ENCODE measurements at regions not wholly inside any gene's neighbourhood (a gene's known extent, or its start where the extent isn't known, plus 50 kb on each side); places are given as distances from the start of the nearest gene placed in this dataset.
"Not testable (repeated sequence)": the region's sequence is repeated elsewhere in the genome, so short reads cannot be mapped to it uniquely, and the experiment has no call there.

DNA sequence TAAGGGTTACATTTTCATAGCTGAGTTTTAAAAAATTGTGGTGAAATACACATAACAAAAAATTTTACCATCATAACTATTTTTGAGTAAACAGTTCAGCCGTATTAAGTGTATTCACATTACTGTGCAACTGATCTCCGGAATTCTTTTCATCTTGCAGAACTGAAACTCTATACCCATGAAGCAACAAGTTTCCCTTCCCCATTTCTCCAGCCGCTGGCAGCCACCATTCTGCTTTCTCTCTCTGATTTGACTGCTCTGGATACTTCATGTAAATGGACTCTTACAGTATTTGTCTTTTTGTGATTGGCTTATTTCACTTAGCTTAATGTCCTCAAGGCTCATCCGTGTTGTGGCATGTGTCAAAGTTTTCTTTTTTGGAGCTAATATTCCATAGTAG lies 341.6 kb downstream of the QKI start:
- no peak for DNase-seq (ENCODE audit: low read depth in 4 of 4, low spot score in 1 of 4)

GRCh38 chr6:163754866-163755265 lies 340.3 kb downstream of the QKI start:
- DNase-seq (ENCODE audit: low read depth in 4 of 4, low spot score in 1 of 4) = no peak

- DNase-seq (ENCODE audit: low read depth in 4 of 4, low spot score in 1 of 4) = no peak
Measured at GRCh38 chr6:163753430-163753829, 338.9 kb downstream of the QKI start.

- no peak for DNase-seq (ENCODE audit: low read depth in 4 of 4, low spot score in 1 of 4)
Measured at GRCh38 chr6:163752446-163752845, 337.9 kb downstream of the QKI start.

DNA sequence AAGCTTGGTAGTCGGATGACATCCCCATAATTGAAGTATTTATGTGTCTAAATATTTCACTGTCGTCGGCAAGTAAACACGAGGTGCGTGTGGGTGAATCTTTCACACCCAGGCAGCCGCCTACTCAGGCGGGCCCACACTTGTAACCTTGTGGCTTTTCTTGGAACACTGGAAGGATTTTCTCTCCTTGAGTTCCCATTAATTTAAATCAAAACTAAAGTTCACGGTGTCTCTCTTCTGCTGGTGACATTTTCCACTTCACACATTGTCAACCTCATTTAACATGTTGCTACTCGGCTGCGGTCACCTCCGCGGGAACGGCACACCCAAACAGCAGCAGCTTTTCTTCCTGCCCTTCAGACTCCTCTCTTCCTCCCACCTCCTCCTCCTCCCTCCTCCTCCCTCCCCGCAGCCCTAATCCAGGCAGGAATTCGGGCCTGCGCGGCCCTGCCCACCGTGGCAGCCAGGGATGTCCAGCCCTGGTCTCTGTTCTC lies 336.6 kb downstream of the QKI start:
- DNase-seq (ENCODE audit: low read depth in 4 of 4, low spot score in 1 of 4) = no peak

DNA sequence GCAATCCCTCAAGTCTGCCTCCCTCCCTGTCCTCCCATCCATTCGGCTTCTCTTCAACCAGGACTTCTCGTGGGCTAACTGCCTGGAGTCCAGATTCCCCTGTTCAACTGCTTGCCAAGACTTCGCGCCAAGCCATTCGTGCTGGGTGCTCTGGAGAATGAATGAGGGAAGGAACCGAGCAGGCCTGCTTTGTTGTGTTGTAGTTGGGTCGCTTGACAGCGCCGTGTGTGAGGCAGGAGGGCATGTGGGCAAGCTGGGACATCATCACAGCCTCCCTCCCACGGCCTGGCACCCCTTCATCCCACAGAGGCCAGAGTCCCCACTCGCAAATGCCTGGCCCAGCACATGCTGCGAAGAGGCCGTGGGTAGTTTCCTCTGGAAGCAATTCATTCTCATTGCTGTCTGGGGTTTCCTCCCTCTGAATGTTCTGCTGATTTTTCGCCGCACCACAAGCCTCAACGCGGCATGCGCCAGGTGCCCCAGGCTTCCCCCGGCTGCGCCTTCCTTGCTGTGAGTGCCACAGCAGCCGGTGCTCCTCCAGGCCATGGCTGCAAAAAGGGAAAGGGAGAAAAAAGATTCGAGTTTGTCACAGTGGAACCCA lies 336.0 kb downstream of the QKI start:
- DNase-seq (ENCODE audit: low read depth in 4 of 4, low spot score in 1 of 4) = no peak

- DNase-seq (ENCODE audit: low read depth in 4 of 4, low spot score in 1 of 4) = no peak
Measured at GRCh38 chr6:163748886-163749285, 334.4 kb downstream of the QKI start.

DNA sequence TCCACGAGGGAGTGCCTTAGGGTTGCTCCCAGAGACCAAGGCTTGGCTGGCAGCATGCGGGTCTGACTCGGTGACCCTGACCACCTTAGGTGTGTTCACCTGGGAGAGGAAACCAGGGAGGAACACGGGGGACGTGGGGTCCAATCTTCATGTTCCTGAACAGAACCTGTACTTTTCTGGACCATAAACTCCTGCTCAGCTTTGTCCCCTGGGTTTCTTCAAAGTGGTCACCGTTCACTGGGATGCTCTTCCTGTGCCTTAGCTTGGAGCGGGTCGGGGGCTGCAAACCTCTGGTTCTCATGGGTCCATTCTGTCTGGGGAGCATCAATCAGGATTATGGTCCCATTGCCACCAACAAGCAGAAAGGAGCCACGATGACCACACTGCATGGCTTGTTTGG lies 333.5 kb downstream of the QKI start:
- no peak for DNase-seq (ENCODE audit: low read depth in 4 of 4, low spot score in 1 of 4)

DNA sequence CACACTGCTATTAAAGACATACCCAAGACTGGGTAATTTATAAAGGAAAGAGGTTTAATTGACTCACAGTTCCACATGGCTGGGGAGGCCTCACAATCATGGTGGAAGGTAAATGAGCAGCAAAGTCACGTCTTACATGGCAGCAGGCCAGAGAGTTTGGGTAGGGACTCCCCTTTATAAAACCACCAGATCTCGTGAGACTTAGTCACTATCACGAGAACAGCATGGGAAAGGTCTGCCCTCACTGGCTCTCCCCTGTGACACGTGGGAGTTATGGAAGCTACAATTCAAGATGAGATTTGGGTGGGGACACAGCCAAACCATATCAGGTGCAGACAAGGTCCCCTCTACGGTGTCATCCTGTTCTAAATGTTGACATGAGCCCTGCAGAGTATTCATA lies 332.5 kb downstream of the QKI start:
- DNase-seq (ENCODE audit: low read depth in 4 of 4, low spot score in 1 of 4) = not testable (repeated sequence)

- no peak for DNase-seq (ENCODE audit: low read depth in 4 of 4, low spot score in 1 of 4)
Measured at GRCh38 chr6:163745536-163746400, 331.2 kb downstream of the QKI start.

DNA sequence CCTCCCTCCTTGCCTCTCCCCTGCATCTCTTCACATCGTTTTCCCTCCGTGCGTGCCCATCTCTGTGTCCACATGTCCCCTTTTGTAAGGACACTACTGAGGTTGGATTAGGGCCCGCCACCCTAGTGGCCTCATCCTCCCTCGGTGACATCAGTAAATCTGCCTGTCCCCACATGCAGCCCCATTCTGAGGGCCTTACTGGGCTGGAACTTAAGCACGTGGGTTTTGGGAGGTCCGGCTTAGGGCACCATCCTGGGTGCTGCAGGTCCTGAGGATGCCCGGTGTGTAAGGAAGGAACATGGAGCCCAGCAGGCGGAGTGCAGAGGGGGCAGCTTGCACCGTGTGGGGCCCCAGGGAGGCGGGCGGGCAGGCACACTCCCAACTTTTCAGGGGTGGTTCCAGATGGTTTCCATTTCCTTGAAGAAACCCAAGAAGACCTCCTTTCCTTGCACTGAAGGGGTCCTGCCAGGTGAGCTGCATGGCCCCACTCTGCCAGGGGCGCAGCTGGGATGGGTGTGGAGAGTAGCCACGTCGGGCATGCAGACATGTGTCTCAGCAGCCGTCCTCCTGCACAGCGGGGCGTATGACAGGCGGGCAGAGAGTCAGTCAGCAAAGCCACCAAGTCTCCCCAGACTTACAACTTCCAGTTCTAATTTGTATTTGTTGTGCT lies 329.9 kb downstream of the QKI start:
- no peak for DNase-seq (ENCODE audit: low read depth in 4 of 4, low spot score in 1 of 4)

DNA sequence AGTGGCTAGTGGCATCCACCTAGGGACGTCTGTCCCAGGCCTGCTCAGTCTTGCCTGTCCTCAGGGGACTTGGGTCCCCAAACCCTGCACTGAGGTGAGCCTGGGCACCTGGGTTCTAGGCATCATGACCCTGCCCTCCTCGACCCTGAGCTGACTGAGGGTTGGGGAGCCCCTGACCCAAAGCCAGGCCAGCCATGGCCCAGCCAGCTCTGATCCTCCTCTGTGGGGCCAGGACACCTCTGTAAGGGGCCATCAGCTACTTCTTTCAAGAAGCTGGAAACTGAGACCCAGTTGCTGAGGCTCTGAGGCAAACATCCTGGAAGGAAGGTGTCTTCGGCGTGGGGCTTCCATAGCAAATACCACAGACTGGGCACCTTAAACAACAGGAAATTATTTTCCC lies 329.3 kb downstream of the QKI start:
- DNase-seq (ENCODE audit: low read depth in 4 of 4, low spot score in 1 of 4) = no peak

- no peak for DNase-seq (ENCODE audit: low read depth in 4 of 4, low spot score in 1 of 4)
Measured at GRCh38 chr6:163741743-163742363, 327.3 kb downstream of the QKI start.

DNA sequence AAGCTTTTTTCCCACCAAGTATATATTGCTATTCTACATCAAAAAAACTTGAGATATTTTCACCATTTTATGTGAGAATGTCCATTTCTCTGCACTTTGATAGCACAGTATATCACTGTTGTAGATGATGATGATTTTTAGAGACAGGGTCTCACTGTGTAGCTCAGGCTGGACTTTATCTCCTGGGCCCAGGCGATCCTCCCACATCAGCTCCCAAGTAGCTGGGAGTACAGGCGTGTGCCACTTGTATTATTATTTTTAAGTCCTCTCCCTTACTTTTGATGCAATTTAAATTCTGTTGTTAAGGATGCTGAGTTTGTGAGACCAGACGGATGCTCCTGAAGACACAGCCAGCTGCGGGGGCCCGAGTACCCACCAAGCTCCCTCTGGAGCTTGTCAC lies 326.8 kb downstream of the QKI start:
- no peak for DNase-seq (ENCODE audit: low read depth in 4 of 4, low spot score in 1 of 4)

DNA sequence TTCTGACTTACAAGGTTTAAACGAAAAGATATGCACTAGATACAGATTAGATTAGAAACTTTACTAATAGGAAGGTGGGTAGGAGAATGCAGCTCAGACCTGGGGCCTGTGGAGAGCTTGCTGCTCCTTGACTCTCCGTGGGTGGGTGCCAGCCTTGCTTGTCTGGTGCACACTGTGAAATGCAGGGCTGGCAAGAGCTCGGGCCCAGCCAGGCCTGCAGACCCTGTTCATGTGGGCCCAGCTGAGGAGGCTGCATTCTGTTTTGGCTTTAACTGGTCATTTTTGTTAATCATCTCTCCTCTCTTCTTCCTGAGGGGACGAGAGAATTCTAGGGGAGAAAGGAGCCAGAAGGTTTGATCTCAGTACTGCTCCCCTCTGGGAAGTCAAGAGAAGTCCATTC lies 325.4 kb downstream of the QKI start:
- DNase-seq (ENCODE audit: low read depth in 4 of 4, low spot score in 1 of 4) = no peak

GRCh38 chr6:163739408-163739725 lies 324.8 kb downstream of the QKI start:
- DNase-seq (ENCODE audit: low read depth in 4 of 4, low spot score in 1 of 4) = no peak

GRCh38 chr6:163738725-163739407 lies 324.3 kb downstream of the QKI start:
- DNase-seq (ENCODE audit: low read depth in 4 of 4, low spot score in 1 of 4) = no peak

GRCh38 chr6:163738304-163738703 lies 323.8 kb downstream of the QKI start:
- DNase-seq (ENCODE audit: low read depth in 4 of 4, low spot score in 1 of 4) = no peak

DNA sequence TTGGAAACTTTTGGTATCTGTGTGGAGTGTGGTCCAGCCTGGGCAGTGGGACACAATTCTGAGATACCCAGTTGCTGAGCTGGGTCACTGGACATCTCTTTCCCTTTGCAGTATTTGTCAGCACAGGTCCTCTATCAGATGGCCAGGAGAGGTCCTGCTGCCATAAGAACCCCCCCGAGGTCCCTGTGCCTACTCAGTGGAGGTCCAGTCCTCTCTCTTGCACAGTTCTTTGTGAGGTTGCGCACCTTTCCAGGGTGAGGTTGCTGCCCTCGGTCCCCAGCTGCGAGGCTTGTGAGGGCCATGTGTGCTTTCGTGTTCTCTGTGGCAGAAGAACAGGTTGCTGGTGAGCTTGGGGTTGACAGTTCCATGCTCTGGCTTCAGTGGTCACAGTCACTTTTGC lies 320.6 kb downstream of the QKI start:
- no peak for DNase-seq (ENCODE audit: low read depth in 4 of 4, low spot score in 1 of 4)

- no peak for DNase-seq (ENCODE audit: low read depth in 4 of 4, low spot score in 1 of 4)
Measured at GRCh38 chr6:163733061-163733460, 318.5 kb downstream of the QKI start.

DNA sequence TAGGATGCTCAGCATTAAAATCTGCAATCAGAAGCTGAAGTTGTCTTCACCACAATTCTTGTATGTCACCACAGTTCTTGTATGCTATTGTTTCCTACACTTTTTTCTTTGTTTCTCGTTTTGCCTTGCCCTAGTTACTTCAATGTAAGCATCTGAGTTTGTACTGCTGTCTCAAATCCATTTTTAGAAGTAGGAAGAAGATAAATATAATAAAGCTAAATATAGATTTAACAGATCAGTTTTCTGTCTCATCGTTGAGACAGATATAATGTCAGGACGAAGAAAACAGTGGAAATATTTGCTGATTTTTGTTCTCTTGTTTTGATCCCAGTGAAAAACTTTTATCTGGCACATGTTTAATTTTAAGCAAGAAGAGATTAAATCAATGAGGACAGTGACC lies 318.0 kb downstream of the QKI start:
- no peak for DNase-seq (ENCODE audit: low read depth in 4 of 4, low spot score in 1 of 4)
